ENCODE measurements at regions not wholly inside any gene's neighbourhood (a gene's known extent, or its start where the extent isn't known, plus 50 kb on each side); places are given as distances from the start of the nearest gene placed in this dataset.

GRCh38 chr4:169807934-169808509 lies 50.3 kb upstream of the HPF1 start:
- no peak for ATAC-seq
- CTCF ChIA-PET (ENCODE audit: low intra/inter-chr PET ratio, low total read pairs) = no interaction called here
- in situ Hi-C loops (cut with HindIII; ENCODE audit: extremely low pct_ligation_motif_present, low pct_unique_long_range_greater_than_20kb) = loop anchor here (10.0 kb wide), 1 partner anchor 237 kb away; no protein-coding TSS in a partner anchor

More at GRCh38 chr4:169807934-169808509, 50.3 kb upstream of the HPF1 start:
- no TSS peak for BruUV-seq (replicated peaks)
- H3K4me2 ChIP-seq (ENCODE audit: low read depth, low read length) = no peak overlapping the region
- TF ChIP-seq ZNF720 (CRISPR knock-in tag; IDR thresholded peaks at IDR 0.05) (no peak), GPN1 (CRISPR knock-in tag; IDR thresholded peaks at IDR 0.05; ENCODE audit: borderline replicate concordance) (no peak), ZFP1 (CRISPR knock-in tag; IDR thresholded peaks at IDR 0.05) (no peak), ZNF788 (CRISPR knock-in tag; IDR thresholded peaks at IDR 0.05; ENCODE audit: borderline replicate concordance) (no peak), NFAT5 (CRISPR knock-in tag; IDR thresholded peaks at IDR 0.05) (no peak), PTBP1 (IDR thresholded peaks at IDR 0.05; ENCODE audit: low read depth, low read length, poor library complexity, severe bottlenecking) (no peak)
- no peak overlapping the region for H3K9ac ChIP-seq (ENCODE audit: insufficient read depth, low read depth, low read length)
- no peaks in the 10 kb centered on the region for H4K20me1 ChIP-seq (ENCODE audit: insufficient read depth, low read length)
- H3K27me3 ChIP-seq (ENCODE audit: control insufficient read depth in 1 of 2, insufficient read depth in 2 of 2, low read length in 2 of 2) = no peaks in the 10 kb centered on the region
- H3K4me3 ChIP-seq (replicated peaks in 1 of 3; ENCODE audit: insufficient read depth in 1 of 3, low read depth in 2 of 3, low read length in 3 of 3) = no peak overlapping the region
- H3K4me1 ChIP-seq (ENCODE audit: insufficient read depth, low read length) = no peaks in the 10 kb centered on the region
- H3K9me3 ChIP-seq (ENCODE audit: low read length) = no peaks in the 10 kb centered on the region
- FAIRE-seq (no peak), DNase-seq (ENCODE audit: low spot score) (no peak)
- WGBS (ENCODE audit: low lambda C conversion rate) = 7% methylated on average over 5 of the region's 5 CpGs
- no peaks in the 10 kb centered on the region for H3K79me2 ChIP-seq (ENCODE audit: insufficient read depth, low read length)
- H2AFZ ChIP-seq (ENCODE audit: low read length) = no peak overlapping the region
- H3K36me3 ChIP-seq (replicated peaks in 1 of 2; ENCODE audit: control insufficient read depth in 1 of 2, insufficient read depth in 2 of 2, low read length in 2 of 2) = no peaks in the 10 kb centered on the region
- intact Hi-C loops (cut with micrococcal nuclease; ENCODE audit: unreplicated experiment) = no loop called here
- POLR2A ChIA-PET = no interaction called here
- no peak overlapping the region for H3K27ac ChIP-seq (ENCODE audit: extremely low read length, insufficient read depth, low read length)

All from HepG2 (cell line).